SK-N-SH (cell line): ENCODE measurements at regions not wholly inside any gene's neighbourhood (a gene's known extent, or its start where the extent isn't known, plus 50 kb on each side); places are given as distances from the start of the nearest gene placed in this dataset.

Experiments used
- CTCF ChIA-PET: fragments of 300-600, 350-600 bp; formaldehyde crosslinking; extraction: SDS; loops from one replicate; lab custom pipeline; 2021; lab: Yijun Ruan, JAX
- POLR2A ChIA-PET: fragments of 350-600 bp; sonication (Branson Sonifier 250); formaldehyde crosslinking; extraction: SDS; loops from one replicate; lab custom pipeline; 2020; ENCODE audit warnings: antibody characterized with exemption, inconsistent platforms; lab: Yijun Ruan, JAX
- DNase-seq: peaks from one replicate; pipeline ENCODE4 v3.0.0; 2012
- H2AFZ ChIP-seq: fragments of 200-600 bp; sonication (generic); 2 replicates; pipeline ENCODE4 v1.8.1; 2016; ENCODE audit warnings: antibody characterized with exemption, mild to moderate bottlenecking, low read depth
- H3F3A ChIP-seq: fragments of 200-600 bp; sonication (generic); replicated peaks from 2 replicates; pipeline ENCODE3; 2016; ENCODE audit warnings: antibody characterized with exemption, mild to moderate bottlenecking; ENCODE audit not compliant: insufficient read depth
- H3K27ac ChIP-seq, 2 experiments: fragments of 200-500 bp in 1 of 2; fragments of 200-600 bp in 1 of 2; sonication (Bioruptor generic) in 1 of 2; sonication (generic), shearing (Covaris generic) in 1 of 2; 2 replicates each; pipeline versions ENCODE4 v1.5.1 to v1.6.1; 2014 to 2016; ENCODE audit warnings: low read depth in 2 of 2, inconsistent platforms in 1 of 2, low read length in 1 of 2, mild to moderate bottlenecking in 1 of 2, mixed read lengths in 1 of 2
- H3K27me3 ChIP-seq: fragments of 200-600 bp; sonication (generic), shearing (Covaris generic); 2 replicates; pipeline ENCODE4 v1.6.1; 2016; ENCODE audit warnings: mixed run types; ENCODE audit not compliant: insufficient read depth
- H3K36me3 ChIP-seq, 2 experiments: fragments of 200-500 bp in 1 of 2; fragments of 200-600 bp in 1 of 2; sonication (Bioruptor generic) in 1 of 2; sonication (generic) in 1 of 2; replicated peaks in 1 of 2; 2 replicates each; pipeline versions ENCODE3 to v1.5.1; 2014 to 2016; ENCODE audit warnings: low read length in 1 of 2, mild to moderate bottlenecking in 1 of 2; ENCODE audit not compliant: insufficient read depth in 2 of 2, control insufficient read depth in 1 of 2
- H3K4me1 ChIP-seq, 2 experiments: fragments of 200-500 bp in 1 of 2; fragments of 200-600 bp in 1 of 2; sonication (Bioruptor generic) in 1 of 2; sonication (generic), shearing (Covaris generic) in 1 of 2; 2 replicates each; pipeline versions ENCODE4 v1.5.1 to v1.6.1; 2014 to 2016; ENCODE audit warnings: low read depth in 1 of 2, low read length in 1 of 2, mixed run types in 1 of 2; ENCODE audit not compliant: insufficient read depth in 2 of 2, control insufficient read depth in 1 of 2
- H3K4me2 ChIP-seq: fragments of 200-600 bp; sonication (generic), shearing (Covaris generic); 2 replicates; pipeline ENCODE4 v1.6.1; 2017; ENCODE audit warnings: mixed run types
- H3K4me3 ChIP-seq, 2 experiments: fragments of 200-500 bp in 1 of 2; fragments of 200-600 bp in 1 of 2; sonication (Bioruptor generic) in 1 of 2; sonication (generic), shearing (Covaris generic) in 1 of 2; 2 replicates each; pipeline versions ENCODE4 v1.5.1 to v1.8.1; 2014 to 2016; ENCODE audit warnings: low read depth in 2 of 2, inconsistent platforms in 1 of 2, low read length in 1 of 2, mild to moderate bottlenecking in 1 of 2, mixed read lengths in 1 of 2, moderate library complexity in 1 of 2
- H3K79me2 ChIP-seq: fragments of 200-600 bp; sonication (generic); 2 replicates; pipeline ENCODE4 v1.8.1; 2017; ENCODE audit warnings: mild to moderate bottlenecking; ENCODE audit not compliant: insufficient read depth
- H3K9ac ChIP-seq: fragments of 200-600 bp; sonication (generic); 2 replicates; pipeline ENCODE4 v1.6.1; 2017; ENCODE audit warnings: mixed run types
- H3K9me2 ChIP-seq: fragments of 200-600 bp; sonication (generic); 2 replicates; pipeline ENCODE4 v1.6.1; 2017; ENCODE audit warnings: mixed run types
- H3K9me3 ChIP-seq: fragments of 200-600 bp; sonication (generic); 2 replicates; pipeline ENCODE4 v1.6.1; 2017; ENCODE audit warnings: mixed run types, mild to moderate bottlenecking, moderate library complexity
- H4K20me1 ChIP-seq: fragments of 200-600 bp; sonication (generic); 2 replicates; pipeline ENCODE4 v1.6.1; 2017; ENCODE audit warnings: mild to moderate bottlenecking, mixed run types; ENCODE audit not compliant: insufficient read depth
- CHD2 ChIP-seq: fragments of 150-350 bp; IDR thresholded peaks from 2 replicates; pipeline ENCODE4 v1.6.1; 2018; ENCODE audit warnings: low read length; ENCODE audit not compliant: partially characterized antibody
- ELF1 ChIP-seq: IDR thresholded peaks from 2 replicates; pipeline ENCODE4 v1.4.0; 2012
- EZH2phosphoT487 ChIP-seq: fragments of 200-600 bp; sonication (generic); IDR thresholded peaks from 2 replicates; pipeline ENCODE4 v1.6.1; 2017; ENCODE audit warnings: low read depth, mixed run types, mild to moderate bottlenecking, antibody characterized with exemption, moderate library complexity, borderline replicate concordance
- FOSL2 ChIP-seq: IDR thresholded peaks from 2 replicates; pipeline ENCODE4 v1.4.0; 2012; ENCODE audit warnings: low read depth, mild to moderate bottlenecking, moderate library complexity, borderline replicate concordance
- FOXJ3 ChIP-seq: sonication (generic); formaldehyde crosslinking; IDR thresholded peaks from 2 replicates; pipeline ENCODE4 v1.5.1; 2020; ENCODE audit warnings: mild to moderate bottlenecking, missing genetic modification reagents
- FOXM1 ChIP-seq: IDR thresholded peaks from 2 replicates; pipeline ENCODE4 v1.4.0; 2012; ENCODE audit warnings: low read depth, mild to moderate bottlenecking
- GABPA ChIP-seq: IDR thresholded peaks from 2 replicates; pipeline ENCODE4 v1.4.0; 2012; ENCODE audit warnings: low read depth, mild to moderate bottlenecking
- JUND ChIP-seq: IDR thresholded peaks from 2 replicates; pipeline ENCODE4 v1.4.0; 2012
- MEF2A ChIP-seq: IDR thresholded peaks from 2 replicates; pipeline ENCODE4 v1.4.0; 2012; ENCODE audit warnings: low read depth, borderline replicate concordance
- MXI1 ChIP-seq: IDR thresholded peaks from 2 replicates; pipeline ENCODE4 v1.6.1; 2012; ENCODE audit warnings: mild to moderate bottlenecking, low read depth, low read length, improper control_type of control experiment
- NFIC ChIP-seq: IDR thresholded peaks from 2 replicates; pipeline ENCODE4 v1.4.0; 2012; ENCODE audit warnings: borderline replicate concordance
- POLR2AphosphoS5 ChIP-seq: IDR thresholded peaks from 2 replicates; pipeline ENCODE4 v1.6.1; 2012; ENCODE audit warnings: low read depth, low read length
- RAD21 ChIP-seq: IDR thresholded peaks from 2 replicates; pipeline ENCODE4 v1.6.1; 2012; ENCODE audit warnings: mild to moderate bottlenecking, low read length
- RFX5 ChIP-seq: IDR thresholded peaks from 2 replicates; pipeline ENCODE4 v1.6.1; 2012; ENCODE audit warnings: mild to moderate bottlenecking, improper control_type of control experiment, low read length
- SMC3 ChIP-seq: IDR thresholded peaks from 2 replicates; pipeline ENCODE4 v1.6.1; 2012; ENCODE audit warnings: low read depth, low read length, improper control_type of control experiment
- YY1 ChIP-seq: IDR thresholded peaks from 2 replicates; pipeline ENCODE4 v1.4.0; 2012; ENCODE audit warnings: low read depth, mild to moderate bottlenecking
- WGBS: methylation state at CpG from one replicate; pipeline ENCODE4 v1.1.6; 2017; ENCODE audit warnings: low lambda C conversion rate; 5-methylcytosine and 5-hydroxymethylcytosine counted together
- TF ChIP-seq, protein P1 (sequence below): IDR thresholded peaks from 2 replicates; pipeline ENCODE4; 2012
- TF ChIP-seq, protein P2 (sequence below): IDR thresholded peaks from 2 replicates; pipeline ENCODE4 v1.4.0; 2012; ENCODE audit warnings: low read depth, borderline replicate concordance
- TF ChIP-seq, protein P3 (sequence below): IDR thresholded peaks from 2 replicates; pipeline ENCODE4 v1.4.0; 2012; ENCODE audit warnings: low read depth

DNA sequence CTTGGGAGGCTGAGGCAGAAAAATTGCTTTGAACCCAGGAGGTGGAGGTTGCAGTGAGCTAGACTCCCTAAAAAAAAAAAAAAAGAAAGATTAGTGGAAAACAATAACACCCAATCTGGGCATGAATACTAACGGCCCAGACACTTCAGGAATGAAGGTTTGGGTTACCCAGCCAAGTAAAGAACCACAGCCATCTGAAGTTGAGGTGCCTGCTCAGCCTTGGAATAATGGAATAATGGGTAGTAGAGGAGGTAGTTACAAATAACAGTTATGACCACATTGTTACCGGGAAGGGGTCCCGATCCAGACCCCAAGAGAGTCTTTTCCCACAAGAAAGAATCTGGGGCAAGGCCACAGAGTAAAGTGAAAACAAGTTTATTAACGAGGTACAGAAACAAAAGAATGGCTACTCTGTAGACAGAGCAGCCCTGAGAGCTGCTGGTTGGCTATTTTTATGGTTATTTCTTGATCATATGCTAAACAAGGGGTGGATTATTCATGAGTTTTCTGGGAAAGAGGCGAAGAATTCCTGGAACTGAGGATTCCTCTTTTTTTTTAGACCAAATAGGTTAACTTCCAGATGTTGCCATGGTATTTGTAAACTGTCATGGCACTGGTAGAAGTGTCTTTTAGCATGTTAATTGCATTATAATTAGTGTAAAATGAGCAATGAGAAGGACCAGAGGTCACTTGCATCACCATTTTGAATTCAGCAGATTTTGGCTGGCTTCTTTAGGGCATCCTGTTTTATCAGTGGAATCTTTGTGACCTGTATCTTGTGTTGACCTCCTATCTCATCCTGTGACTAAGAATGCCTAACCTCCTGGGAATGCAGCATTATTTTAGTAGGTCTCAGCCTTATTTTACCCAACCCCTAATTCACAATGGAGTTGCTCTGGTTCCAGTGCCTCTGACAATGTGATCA, 96.2 kb upstream of the HAAO start:
- Histone ChIP-seq H3K79me2 (no peaks in the 10 kb centered on the region), H3K9me3 (no peaks in the 10 kb centered on the region), H3K9ac (no peak overlapping the region), H3K36me3 (no peaks in the 10 kb centered on the region), H3F3A (no peaks in the 10 kb centered on the region), H3K4me2 (no peak overlapping the region), H3K4me1 (no peaks in the 10 kb centered on the region), H4K20me1 (no peaks in the 10 kb centered on the region), H3K9me2 (no peaks in the 10 kb centered on the region), H2AFZ (no peak overlapping the region), H3K4me3 (no peak overlapping the region), H3K27me3 (no peaks in the 10 kb centered on the region)
- ChIA-PET POLR2A (no interaction called here), CTCF (no interaction called here)
- no peak for DNase-seq
- no peak for TF ChIP-seq EZH2phosphoT487
- no peak for TF ChIP-seq JUND
- no peak for TF ChIP-seq MXI1
- no peak for TF ChIP-seq FOXJ3 (CRISPR knock-in tag)
- TF ChIP-seq RAD21 = no peak
- TF ChIP-seq SMC3 = no peak
- no peak for TF ChIP-seq FOSL2
- TF ChIP-seq CHD2 = no peak
- TF ChIP-seq MEF2A = no peak
- TF ChIP-seq, protein P1, sequence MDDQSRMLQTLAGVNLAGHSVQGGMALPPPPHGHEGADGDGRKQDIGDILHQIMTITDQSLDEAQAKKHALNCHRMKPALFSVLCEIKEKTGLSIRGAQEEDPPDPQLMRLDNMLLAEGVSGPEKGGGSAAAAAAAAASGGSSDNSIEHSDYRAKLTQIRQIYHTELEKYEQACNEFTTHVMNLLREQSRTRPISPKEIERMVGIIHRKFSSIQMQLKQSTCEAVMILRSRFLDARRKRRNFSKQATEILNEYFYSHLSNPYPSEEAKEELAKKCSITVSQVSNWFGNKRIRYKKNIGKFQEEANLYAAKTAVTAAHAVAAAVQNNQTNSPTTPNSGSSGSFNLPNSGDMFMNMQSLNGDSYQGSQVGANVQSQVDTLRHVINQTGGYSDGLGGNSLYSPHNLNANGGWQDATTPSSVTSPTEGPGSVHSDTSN = no peak
- TF ChIP-seq, protein P2, sequence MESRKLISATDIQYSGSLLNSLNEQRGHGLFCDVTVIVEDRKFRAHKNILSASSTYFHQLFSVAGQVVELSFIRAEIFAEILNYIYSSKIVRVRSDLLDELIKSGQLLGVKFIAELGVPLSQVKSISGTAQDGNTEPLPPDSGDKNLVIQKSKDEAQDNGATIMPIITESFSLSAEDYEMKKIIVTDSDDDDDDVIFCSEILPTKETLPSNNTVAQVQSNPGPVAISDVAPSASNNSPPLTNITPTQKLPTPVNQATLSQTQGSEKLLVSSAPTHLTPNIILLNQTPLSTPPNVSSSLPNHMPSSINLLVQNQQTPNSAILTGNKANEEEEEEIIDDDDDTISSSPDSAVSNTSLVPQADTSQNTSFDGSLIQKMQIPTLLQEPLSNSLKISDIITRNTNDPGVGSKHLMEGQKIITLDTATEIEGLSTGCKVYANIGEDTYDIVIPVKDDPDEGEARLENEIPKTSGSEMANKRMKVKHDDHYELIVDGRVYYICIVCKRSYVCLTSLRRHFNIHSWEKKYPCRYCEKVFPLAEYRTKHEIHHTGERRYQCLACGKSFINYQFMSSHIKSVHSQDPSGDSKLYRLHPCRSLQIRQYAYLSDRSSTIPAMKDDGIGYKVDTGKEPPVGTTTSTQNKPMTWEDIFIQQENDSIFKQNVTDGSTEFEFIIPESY = no peak
- TF ChIP-seq FOXM1 = no peak
- no peak for TF ChIP-seq RFX5
- no peak for TF ChIP-seq POLR2AphosphoS5
- TF ChIP-seq ELF1 = no peak
- TF ChIP-seq NFIC = no peak
- TF ChIP-seq, protein P3, sequence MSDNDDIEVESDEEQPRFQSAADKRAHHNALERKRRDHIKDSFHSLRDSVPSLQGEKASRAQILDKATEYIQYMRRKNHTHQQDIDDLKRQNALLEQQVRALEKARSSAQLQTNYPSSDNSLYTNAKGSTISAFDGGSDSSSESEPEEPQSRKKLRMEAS = no peak
- no peak for TF ChIP-seq YY1
- no peak for TF ChIP-seq GABPA
- TF ChIP-seq, all 33 proteins: peak for 0
- no peak overlapping the region for H3K27ac ChIP-seq
- 52% methylated on average over 5 of the region's 5 CpGs for WGBS
